ENCODE measurements at regions not wholly inside any gene's neighbourhood (a gene's known extent, or its start where the extent isn't known, plus 50 kb on each side); places are given as distances from the start of the nearest gene placed in this dataset.

GRCh38 chr22:48665311-48665995 is 1162.2 kb downstream of the BRD1 start:
- DNase-seq (ENCODE audit: low spot score) (no peak), ATAC-seq (ENCODE audit: low FRiP score) (no peak)

GRCh38 chr22:48664586-48664985 is 1163.1 kb downstream of the BRD1 start:
- DNase-seq (ENCODE audit: low spot score) (no peak), ATAC-seq (ENCODE audit: low FRiP score) (no peak)
- no peak for TF ChIP-seq CTCF (IDR thresholded peaks at IDR 0.05)

More at GRCh38 chr22:48665311-48665995, 1162.2 kb downstream of the BRD1 start:
- no peak for TF ChIP-seq CTCF (IDR thresholded peaks at IDR 0.05)

- no peak for ATAC-seq (ENCODE audit: low FRiP score)
- no peak for DNase-seq (ENCODE audit: low spot score)
- no peak for TF ChIP-seq CTCF (IDR thresholded peaks at IDR 0.05)
Measured at GRCh38 chr22:48663297-48663696, 1164.4 kb downstream of the BRD1 start.

GRCh38 chr22:48662476-48663135 is 1165.1 kb downstream of the BRD1 start:
- no peak for DNase-seq (ENCODE audit: low spot score)
- TF ChIP-seq CTCF (IDR thresholded peaks at IDR 0.05), result no peak
- ATAC-seq (ENCODE audit: low FRiP score), result no peak

GRCh38 chr22:48661984-48662383 is 1165.7 kb downstream of the BRD1 start:
- ATAC-seq (ENCODE audit: low FRiP score), result no peak
- TF ChIP-seq CTCF (IDR thresholded peaks at IDR 0.05), result no peak
- DNase-seq (ENCODE audit: low spot score), result no peak

GRCh38 chr22:48660790-48661740 is 1166.6 kb downstream of the BRD1 start:
- no peak for TF ChIP-seq CTCF (IDR thresholded peaks at IDR 0.05)
- ATAC-seq (ENCODE audit: low FRiP score), result no peak
- no peak for DNase-seq (ENCODE audit: low spot score)

Data from omental fat pad (tissue), 3 donors.